Gastroesophageal sphincter (tissue), 4 donors: ENCODE measurements at regions not wholly inside any gene's neighbourhood (a gene's known extent, or its start where the extent isn't known, plus 50 kb on each side); places are given as distances from the start of the nearest gene placed in this dataset.

Experiments
- ATAC-seq: fragments of 150-250 bp; one replicate; pipeline ENCODE4 v1.9.1; 2016; ENCODE audit warnings: mild to moderate bottlenecking, moderate library complexity
- H3K27ac ChIP-seq, 4 donors: fragments of 200-600 bp; sonication (generic) in 3 of 4; 1 replicate in 3 of 4; 2 replicates in 1 of 4; pipeline ENCODE4 v1.5.1; 2016 to 2019
- H3K27me3 ChIP-seq: fragments of 200-600 bp; sonication (generic); one replicate; pipeline ENCODE4 v1.5.1; 2019
- H3K36me3 ChIP-seq, 2 donors: fragments of 200-600 bp; sonication (generic); one replicate each; pipeline ENCODE4 v1.5.1; 2019; ENCODE audit warnings: control low read depth in 1 of 2
- H3K4me1 ChIP-seq, 3 donors: fragments of 200-600 bp; sonication (generic); 1 replicate in 2 of 3; 2 replicates in 1 of 3; pipeline ENCODE4 v1.5.1; 2016 to 2019; ENCODE audit warnings: control low read depth in 2 of 3
- H3K4me3 ChIP-seq, 2 donors: fragments of 200-600 bp; sonication (generic); one replicate each; pipeline ENCODE4 v1.5.1; 2019; ENCODE audit warnings: mild to moderate bottlenecking in 1 of 2, moderate library complexity in 1 of 2
- H3K9me3 ChIP-seq, 3 donors: fragments of 200-600 bp; sonication (generic); one replicate each; pipeline ENCODE4 v1.5.1; 2017 to 2019; ENCODE audit warnings: control low read depth in 2 of 3
- EP300 ChIP-seq: sonication (generic); formaldehyde crosslinking; IDR thresholded peaks from one replicate; pipeline ENCODE4 v1.6.1; 2017; ENCODE audit warnings: antibody characterized with exemption, mild to moderate bottlenecking
- POLR2A ChIP-seq, 2 donors: fragments of 450-650 bp; IDR thresholded peaks; one replicate each; pipeline ENCODE4 v1.6.1; 2017; ENCODE audit warnings: antibody characterized with exemption in 2 of 2, mild to moderate bottlenecking in 2 of 2, moderate library complexity in 1 of 2
- POLR2AphosphoS5 ChIP-seq: sonication (generic); formaldehyde crosslinking; IDR thresholded peaks from one replicate; pipeline ENCODE4 v1.6.1; 2017; ENCODE audit warnings: antibody characterized with exemption
- WGBS, 2 donors: methylation state at CpG; one replicate each; pipeline ENCODE4 v1.1.5; 2018; ENCODE audit warnings: low coverage in 1 of 2; 5-methylcytosine and 5-hydroxymethylcytosine counted together
- TF ChIP-seq, protein P1 (sequence below), 4 experiments: fragments of 200-600 bp in 2 of 4; fragments of 450-650 bp in 2 of 4; sonication (generic) in 1 of 4; IDR thresholded peaks; one replicate each; pipeline ENCODE4 v1.5.1; 2017 to 2019; ENCODE audit warnings: antibody characterized with exemption in 4 of 4, mild to moderate bottlenecking in 2 of 4, moderate library complexity in 2 of 4

DNA sequence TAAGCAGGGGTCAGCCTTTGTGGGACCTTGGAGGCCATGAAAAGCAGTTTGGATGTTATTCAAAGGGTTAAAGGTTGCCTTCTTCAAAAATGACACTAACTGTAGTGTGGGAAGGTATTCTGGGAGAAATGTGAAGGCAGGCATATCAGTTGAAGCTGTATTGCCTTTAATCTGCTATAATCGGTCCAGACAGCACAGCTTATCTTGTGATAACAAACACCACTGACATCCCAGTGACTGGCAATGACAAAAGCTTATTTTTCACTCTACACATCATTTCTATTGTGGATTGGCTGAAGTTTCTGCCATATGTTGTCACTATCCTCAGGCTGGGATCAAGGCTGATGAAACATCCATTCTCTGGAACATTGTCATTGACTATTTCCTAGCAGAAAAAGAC is 1149.2 kb downstream of the GRM8 start:
- no peak for ATAC-seq
- TF ChIP-seq EP300 (no peak), POLR2AphosphoS5 (no peak), POLR2A (IDR thresholded peaks at IDR 0.05) (no peak)
- TF ChIP-seq, protein P1, sequence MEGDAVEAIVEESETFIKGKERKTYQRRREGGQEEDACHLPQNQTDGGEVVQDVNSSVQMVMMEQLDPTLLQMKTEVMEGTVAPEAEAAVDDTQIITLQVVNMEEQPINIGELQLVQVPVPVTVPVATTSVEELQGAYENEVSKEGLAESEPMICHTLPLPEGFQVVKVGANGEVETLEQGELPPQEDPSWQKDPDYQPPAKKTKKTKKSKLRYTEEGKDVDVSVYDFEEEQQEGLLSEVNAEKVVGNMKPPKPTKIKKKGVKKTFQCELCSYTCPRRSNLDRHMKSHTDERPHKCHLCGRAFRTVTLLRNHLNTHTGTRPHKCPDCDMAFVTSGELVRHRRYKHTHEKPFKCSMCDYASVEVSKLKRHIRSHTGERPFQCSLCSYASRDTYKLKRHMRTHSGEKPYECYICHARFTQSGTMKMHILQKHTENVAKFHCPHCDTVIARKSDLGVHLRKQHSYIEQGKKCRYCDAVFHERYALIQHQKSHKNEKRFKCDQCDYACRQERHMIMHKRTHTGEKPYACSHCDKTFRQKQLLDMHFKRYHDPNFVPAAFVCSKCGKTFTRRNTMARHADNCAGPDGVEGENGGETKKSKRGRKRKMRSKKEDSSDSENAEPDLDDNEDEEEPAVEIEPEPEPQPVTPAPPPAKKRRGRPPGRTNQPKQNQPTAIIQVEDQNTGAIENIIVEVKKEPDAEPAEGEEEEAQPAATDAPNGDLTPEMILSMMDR (IDR thresholded peaks at IDR 0.05), result no peak
- Histone ChIP-seq H3K36me3 (no peaks in the 10 kb centered on the region), H3K27ac (no peak overlapping the region), H3K9me3 (no peaks in the 10 kb centered on the region), H3K27me3 (no peaks in the 10 kb centered on the region), H3K4me1 (no peaks in the 10 kb centered on the region), H3K4me3 (no peak overlapping the region)
- WGBS, 2 donors, result 0 to 6% methylated on average over 1 of the region's 1 CpG

DNA sequence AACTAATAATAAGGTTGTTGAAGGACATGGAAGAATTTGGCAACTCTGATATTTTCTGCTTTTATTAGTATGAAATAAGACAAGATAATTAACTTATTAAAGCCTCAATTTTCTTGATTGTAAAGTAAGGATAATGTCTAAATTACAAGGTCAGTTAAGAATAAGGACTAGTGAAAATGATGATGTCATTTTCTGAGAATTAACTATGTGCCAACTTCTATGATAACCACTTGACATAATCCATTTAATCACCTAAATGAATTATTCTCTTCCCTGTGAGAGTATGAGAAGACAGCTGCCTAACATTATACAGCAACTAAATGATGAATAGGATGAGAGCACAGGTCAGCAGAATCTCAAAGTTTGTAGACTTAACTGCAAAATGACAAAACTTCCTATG is 1153.4 kb upstream of the POT1 start:
- ATAC-seq, result no peak
- no peaks in the 10 kb centered on the region for H3K36me3 ChIP-seq
- no peaks in the 10 kb centered on the region for H3K4me1 ChIP-seq
- H3K4me3 ChIP-seq, result no peak overlapping the region
- TF ChIP-seq POLR2A (IDR thresholded peaks at IDR 0.05) (no peak), EP300 (no peak), POLR2AphosphoS5 (no peak)
- TF ChIP-seq, protein P1 (IDR thresholded peaks at IDR 0.05), result no peak
- H3K27me3 ChIP-seq, result no peaks in the 10 kb centered on the region
- H3K9me3 ChIP-seq, result no peaks in the 10 kb centered on the region
- H3K27ac ChIP-seq, result no peak overlapping the region

- no peak for ATAC-seq
- no peaks in the 10 kb centered on the region for H3K27me3 ChIP-seq
- no peaks in the 10 kb centered on the region for H3K9me3 ChIP-seq
- H3K27ac ChIP-seq, result no peak overlapping the region
- no peak for TF ChIP-seq POLR2AphosphoS5
- TF ChIP-seq, protein P1 (IDR thresholded peaks at IDR 0.05), result no peak
- no peak for TF ChIP-seq EP300
- no peak for TF ChIP-seq POLR2A (IDR thresholded peaks at IDR 0.05)
- H3K4me3 ChIP-seq, result no peak overlapping the region
- H3K4me1 ChIP-seq, result no peaks in the 10 kb centered on the region
- no peaks in the 10 kb centered on the region for H3K36me3 ChIP-seq
Measured at GRCh38 chr7:126079581-126079980, 1150.0 kb upstream of the POT1 start.

- Histone ChIP-seq H3K9me3 (no peaks in the 10 kb centered on the region), H3K27ac (no peak overlapping the region), H3K4me1 (no peaks in the 10 kb centered on the region), H3K4me3 (no peak overlapping the region), H3K27me3 (no peaks in the 10 kb centered on the region), H3K36me3 (no peaks in the 10 kb centered on the region)
- 68 to 69% methylated on average over 3 of the region's 3 CpGs for WGBS, 2 donors
- no peak for ATAC-seq
- TF ChIP-seq EP300, result no peak
- TF ChIP-seq POLR2A (IDR thresholded peaks at IDR 0.05), result no peak
- no peak for TF ChIP-seq POLR2AphosphoS5
- TF ChIP-seq, protein P1 (IDR thresholded peaks at IDR 0.05), result no peak
Measured at GRCh38 chr7:126079151-126079550, 1149.5 kb upstream of the POT1 start.

DNA sequence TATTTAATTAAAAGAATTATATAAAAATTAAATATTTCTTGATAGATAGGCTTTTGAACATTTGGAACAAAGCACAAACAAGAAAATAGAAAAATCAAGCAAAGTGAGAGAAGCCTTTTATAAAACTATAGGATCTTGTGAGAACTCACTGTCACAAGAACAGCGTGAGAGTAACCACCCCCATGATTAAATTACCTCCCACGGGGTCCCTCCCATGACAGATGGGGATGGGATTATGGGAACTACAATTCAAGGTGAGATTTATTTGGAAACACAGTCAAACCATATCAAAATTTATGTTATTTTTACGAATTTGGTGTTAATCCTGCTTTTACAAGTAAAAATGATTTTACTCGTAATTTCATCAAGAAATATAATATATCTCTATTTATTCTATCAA is 1136.1 kb upstream of the POT1 start:
- Histone ChIP-seq H3K9me3 (no peaks in the 10 kb centered on the region), H3K36me3 (no peaks in the 10 kb centered on the region), H3K27ac (no peak overlapping the region), H3K4me1 (no peaks in the 10 kb centered on the region), H3K4me3 (no peak overlapping the region), H3K27me3 (no peaks in the 10 kb centered on the region)
- ATAC-seq, result no peak
- 39 to 47% methylated on average over 4 of the region's 4 CpGs for WGBS, 2 donors
- TF ChIP-seq, protein P1 (IDR thresholded peaks at IDR 0.05), result no peak
